Lower lobe of right lung (tissue), 2 donors: ENCODE measurements at regions not wholly inside any gene's neighbourhood (a gene's known extent, or its start where the extent isn't known, plus 50 kb on each side); places are given as distances from the start of the nearest gene placed in this dataset.
A peak's percentile ranks its signal among the peaks of the same experiment; 100 is the strongest.

ENCODE experiments used
- ATAC-seq, 2 donors: fragments of 200-7000 bp; cut with Tn5 transposase; one replicate each; pipeline ENCODE4 v1.9.1; 2020 to 2022; ENCODE audit warnings: mild to moderate bottlenecking in 2 of 2, moderate library complexity in 2 of 2
- DNase-seq: peaks from one replicate; pipeline ENCODE4 v3.0.0-alpha.2; 2020
- H3K27ac ChIP-seq: fragments of 200-600 bp; one replicate; pipeline ENCODE4 v1.8.0; 2022
- H3K27me3 ChIP-seq: fragments of 200-600 bp; one replicate; pipeline ENCODE4 v1.8.0; 2022; ENCODE audit warnings: low read depth
- H3K36me3 ChIP-seq: fragments of 200-600 bp; one replicate; pipeline ENCODE4 v1.8.0; 2022; ENCODE audit warnings: mild to moderate bottlenecking
- H3K4me1 ChIP-seq: fragments of 200-600 bp; one replicate; pipeline ENCODE4 v1.8.0; 2022
- H3K4me3 ChIP-seq: fragments of 200-600 bp; one replicate; pipeline ENCODE4 v1.8.0; 2022; ENCODE audit warnings: mild to moderate bottlenecking
- H3K9me3 ChIP-seq: fragments of 200-600 bp; one replicate; pipeline ENCODE4 v1.8.0; 2022
- CTCF ChIP-seq: fragments of 200-600 bp; IDR thresholded peaks from one replicate; pipeline ENCODE4 v1.8.0; 2022; ENCODE audit warnings: antibody characterized with exemption, mild to moderate bottlenecking
- intact Hi-C: fragments of 100-400 bp; cut with DNase I; formaldehyde crosslinking; loops from one replicate; pipeline ENCODE4 v1.11.0; 2022
- donor health status: DM: no; HTN: yes; CAD: no; lungs with severe emphysema.

DNA sequence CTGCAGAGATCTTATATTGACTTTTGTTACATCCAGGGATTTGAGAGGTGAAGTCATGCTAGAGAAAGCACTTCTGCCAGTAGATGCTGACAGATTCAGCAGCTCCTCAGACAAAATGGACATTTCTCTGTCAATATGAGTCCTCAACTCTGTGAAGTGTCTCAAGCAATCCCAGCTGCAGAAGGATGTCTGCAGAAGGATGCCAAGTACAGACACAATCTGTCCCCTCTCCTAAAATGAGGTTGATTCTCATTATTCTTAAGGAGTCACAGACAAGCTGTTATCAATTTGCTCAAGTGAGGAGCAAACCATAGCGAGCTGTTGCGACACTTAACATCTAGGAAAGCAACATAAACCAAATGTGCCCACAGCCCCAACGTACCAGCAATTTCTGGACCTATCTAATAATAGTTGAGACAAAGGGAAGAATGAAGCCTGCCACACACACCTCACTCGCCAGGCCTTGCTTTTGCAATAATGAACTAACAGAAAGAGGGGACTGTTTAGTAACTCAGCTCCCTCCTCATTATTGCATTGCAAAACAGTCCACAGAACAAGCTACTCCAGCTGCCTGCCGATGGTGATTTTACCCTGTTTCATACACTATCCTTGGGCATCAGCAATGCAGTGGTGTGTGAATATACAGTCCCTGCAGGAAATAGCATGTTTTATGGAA is 364.2 kb upstream of the PDE4D start:
- Histone ChIP-seq H3K27ac (no peak overlapping the region), H3K4me3 (no peak overlapping the region), H3K36me3 (no peaks in the 10 kb centered on the region), H3K27me3 (no peaks in the 10 kb centered on the region), H3K4me1 (no peaks in the 10 kb centered on the region), H3K9me3 (no peaks in the 10 kb centered on the region)
- ATAC-seq (peak; percentile 74 to 79), DNase-seq (peak; percentile 41)
- TF ChIP-seq CTCF: no peak
- intact Hi-C loops: no loop called here

- Histone ChIP-seq H3K27ac (no peak overlapping the region), H3K9me3 (no peaks in the 10 kb centered on the region), H3K4me3 (no peak overlapping the region), H3K4me1 (no peaks in the 10 kb centered on the region), H3K36me3 (no peaks in the 10 kb centered on the region), H3K27me3 (no peaks in the 10 kb centered on the region)
- ATAC-seq (no peak), DNase-seq (no peak)
- intact Hi-C loops: no loop called here
- TF ChIP-seq CTCF: no peak
Measured at GRCh38 chr5:60256546-60256945, 363.0 kb upstream of the PDE4D start.

- Histone ChIP-seq H3K36me3 (no peaks in the 10 kb centered on the region), H3K27ac (no peak overlapping the region), H3K4me3 (no peak overlapping the region), H3K27me3 (no peaks in the 10 kb centered on the region), H3K9me3 (peaks cover 3% of the 10 kb centered on the region), H3K4me1 (no peaks in the 10 kb centered on the region)
- peak; percentile 57 to 82 for ATAC-seq
- intact Hi-C loops: no loop called here
- TF ChIP-seq CTCF: no peak
- DNase-seq: no peak
Measured at GRCh38 chr5:60248901-60249300, 355.4 kb upstream of the PDE4D start.

- Histone ChIP-seq H3K36me3 (no peaks in the 10 kb centered on the region), H3K4me1 (no peaks in the 10 kb centered on the region), H3K4me3 (no peak overlapping the region), H3K9me3 (peaks cover 3% of the 10 kb centered on the region), H3K27ac (no peak overlapping the region), H3K27me3 (no peaks in the 10 kb centered on the region)
- intact Hi-C loops: no loop called here
- TF ChIP-seq CTCF: no peak
- ATAC-seq: no peak
- no peak for DNase-seq
Measured at GRCh38 chr5:60243713-60244112, 350.2 kb upstream of the PDE4D start.

GRCh38 chr5:60232036-60232795 is 338.7 kb upstream of the PDE4D start:
- no peak overlapping the region for H3K27ac ChIP-seq
- peak; percentile 54 to 59 for ATAC-seq

More at GRCh38 chr5:60232036-60232795, 338.7 kb upstream of the PDE4D start:
- DNase-seq: no peak
- Histone ChIP-seq H3K9me3 (no peaks in the 10 kb centered on the region), H3K4me1 (peaks cover 7% of the 10 kb centered on the region), H3K4me3 (no peak overlapping the region), H3K27me3 (no peaks in the 10 kb centered on the region), H3K36me3 (no peaks in the 10 kb centered on the region)
- no peak for TF ChIP-seq CTCF
- intact Hi-C loops: no loop called here
